ENCODE measurements at regions not wholly inside any gene's neighbourhood (a gene's known extent, or its start where the extent isn't known, plus 50 kb on each side); places are given as distances from the start of the nearest gene placed in this dataset.

GRCh38 chr18:65288908-65289307 is 461.9 kb upstream of the CDH7 start:
- no peak overlapping the region for H3K9ac ChIP-seq (ENCODE audit: low read length)
- H3K27me3 ChIP-seq (replicated peaks; ENCODE audit: insufficient read depth, low read length), result no peaks in the 10 kb centered on the region
- H3K4me3 ChIP-seq (ENCODE audit: low read length), result no peak overlapping the region
- DNase-seq, result no peak
- H3K4me2 ChIP-seq (ENCODE audit: low read depth, low read length), result no peak overlapping the region
- no peaks in the 10 kb centered on the region for H3K36me3 ChIP-seq (replicated peaks; ENCODE audit: insufficient read depth, low read length)
- no peak for TF ChIP-seq EZH2phosphoT487 (IDR thresholded peaks at IDR 0.05; ENCODE audit: low read length)
- TF ChIP-seq, protein P1, sequence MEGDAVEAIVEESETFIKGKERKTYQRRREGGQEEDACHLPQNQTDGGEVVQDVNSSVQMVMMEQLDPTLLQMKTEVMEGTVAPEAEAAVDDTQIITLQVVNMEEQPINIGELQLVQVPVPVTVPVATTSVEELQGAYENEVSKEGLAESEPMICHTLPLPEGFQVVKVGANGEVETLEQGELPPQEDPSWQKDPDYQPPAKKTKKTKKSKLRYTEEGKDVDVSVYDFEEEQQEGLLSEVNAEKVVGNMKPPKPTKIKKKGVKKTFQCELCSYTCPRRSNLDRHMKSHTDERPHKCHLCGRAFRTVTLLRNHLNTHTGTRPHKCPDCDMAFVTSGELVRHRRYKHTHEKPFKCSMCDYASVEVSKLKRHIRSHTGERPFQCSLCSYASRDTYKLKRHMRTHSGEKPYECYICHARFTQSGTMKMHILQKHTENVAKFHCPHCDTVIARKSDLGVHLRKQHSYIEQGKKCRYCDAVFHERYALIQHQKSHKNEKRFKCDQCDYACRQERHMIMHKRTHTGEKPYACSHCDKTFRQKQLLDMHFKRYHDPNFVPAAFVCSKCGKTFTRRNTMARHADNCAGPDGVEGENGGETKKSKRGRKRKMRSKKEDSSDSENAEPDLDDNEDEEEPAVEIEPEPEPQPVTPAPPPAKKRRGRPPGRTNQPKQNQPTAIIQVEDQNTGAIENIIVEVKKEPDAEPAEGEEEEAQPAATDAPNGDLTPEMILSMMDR (IDR thresholded peaks at IDR 0.05; ENCODE audit: low read length), result no peak
- no peak for TF ChIP-seq EZH2 (optimal IDR thresholded peaks at IDR 0.05; ENCODE audit: low read depth, low read length)
- no peaks in the 10 kb centered on the region for H3F3A ChIP-seq (ENCODE audit: insufficient read depth, low read length)
- no peaks in the 10 kb centered on the region for H3K9me2 ChIP-seq (replicated peaks; ENCODE audit: insufficient read depth, low read length)
- H3K79me2 ChIP-seq (ENCODE audit: low read length), result no peaks in the 10 kb centered on the region
- H4K20me1 ChIP-seq (ENCODE audit: insufficient read depth, low read length), result no peaks in the 10 kb centered on the region
- no peak overlapping the region for H2AFZ ChIP-seq (ENCODE audit: low read length)
- no peak overlapping the region for H3K27ac ChIP-seq (ENCODE audit: low read length)
- H3K4me1 ChIP-seq (ENCODE audit: low read length), result no peaks in the 10 kb centered on the region
- no peaks in the 10 kb centered on the region for H3K9me3 ChIP-seq (replicated peaks; ENCODE audit: insufficient read depth, low read length)

DNA sequence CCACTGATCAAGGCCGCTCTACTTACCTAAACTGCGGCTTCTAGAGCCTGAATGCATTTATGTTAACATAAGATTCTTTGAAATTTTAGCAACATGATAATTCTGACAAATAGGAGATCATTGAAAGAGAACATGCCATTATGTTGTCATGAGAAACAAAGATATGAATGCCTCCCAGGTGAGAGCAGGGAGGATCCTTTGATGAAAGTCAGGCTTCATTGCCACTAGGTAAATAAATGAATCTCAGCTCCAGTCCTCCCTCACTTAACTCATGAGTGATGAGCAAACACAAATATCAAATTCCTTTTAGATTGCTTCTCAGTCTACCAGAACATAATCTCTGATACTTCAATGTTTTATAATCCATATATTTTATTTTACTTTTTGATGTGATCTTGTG is 463.2 kb upstream of the CDH7 start:
- H3K27me3 ChIP-seq (replicated peaks; ENCODE audit: insufficient read depth, low read length), result no peaks in the 10 kb centered on the region
- H3K4me3 ChIP-seq (ENCODE audit: low read length), result no peak overlapping the region
- H3K9ac ChIP-seq (ENCODE audit: low read length), result no peak overlapping the region
- H3F3A ChIP-seq (ENCODE audit: insufficient read depth, low read length), result no peaks in the 10 kb centered on the region
- no peaks in the 10 kb centered on the region for H3K4me1 ChIP-seq (ENCODE audit: low read length)
- H3K9me2 ChIP-seq (replicated peaks; ENCODE audit: insufficient read depth, low read length), result no peaks in the 10 kb centered on the region
- H3K36me3 ChIP-seq (replicated peaks; ENCODE audit: insufficient read depth, low read length), result no peaks in the 10 kb centered on the region
- no peak overlapping the region for H3K4me2 ChIP-seq (ENCODE audit: low read depth, low read length)
- H3K27ac ChIP-seq (ENCODE audit: low read length), result no peak overlapping the region
- no peaks in the 10 kb centered on the region for H3K9me3 ChIP-seq (replicated peaks; ENCODE audit: insufficient read depth, low read length)
- no peak for DNase-seq
- no peaks in the 10 kb centered on the region for H3K79me2 ChIP-seq (ENCODE audit: low read length)
- no peaks in the 10 kb centered on the region for H4K20me1 ChIP-seq (ENCODE audit: insufficient read depth, low read length)
- no peak for TF ChIP-seq EZH2 (optimal IDR thresholded peaks at IDR 0.05; ENCODE audit: low read depth, low read length)
- TF ChIP-seq, protein P1 (IDR thresholded peaks at IDR 0.05; ENCODE audit: low read length), result no peak
- no peak for TF ChIP-seq EZH2phosphoT487 (IDR thresholded peaks at IDR 0.05; ENCODE audit: low read length)
- H2AFZ ChIP-seq (ENCODE audit: low read length), result no peak overlapping the region

GRCh38 chr18:65282096-65282495 is 468.7 kb upstream of the CDH7 start:
- H3F3A ChIP-seq (ENCODE audit: insufficient read depth, low read length), result no peaks in the 10 kb centered on the region
- no peaks in the 10 kb centered on the region for H3K9me3 ChIP-seq (replicated peaks; ENCODE audit: insufficient read depth, low read length)
- no peaks in the 10 kb centered on the region for H3K27me3 ChIP-seq (replicated peaks; ENCODE audit: insufficient read depth, low read length)
- no peak overlapping the region for H3K27ac ChIP-seq (ENCODE audit: low read length)
- H4K20me1 ChIP-seq (ENCODE audit: insufficient read depth, low read length), result no peaks in the 10 kb centered on the region
- no peaks in the 10 kb centered on the region for H3K79me2 ChIP-seq (ENCODE audit: low read length)
- TF ChIP-seq EZH2 (optimal IDR thresholded peaks at IDR 0.05; ENCODE audit: low read depth, low read length) (no peak), EZH2phosphoT487 (IDR thresholded peaks at IDR 0.05; ENCODE audit: low read length) (no peak)
- TF ChIP-seq, protein P1 (IDR thresholded peaks at IDR 0.05; ENCODE audit: low read length), result no peak
- no peak overlapping the region for H3K4me2 ChIP-seq (ENCODE audit: low read depth, low read length)
- no peak overlapping the region for H3K4me3 ChIP-seq (ENCODE audit: low read length)
- DNase-seq, result no peak
- H3K9ac ChIP-seq (ENCODE audit: low read length), result no peak overlapping the region
- no peaks in the 10 kb centered on the region for H3K4me1 ChIP-seq (ENCODE audit: low read length)
- H3K9me2 ChIP-seq (replicated peaks; ENCODE audit: insufficient read depth, low read length), result no peaks in the 10 kb centered on the region
- H2AFZ ChIP-seq (ENCODE audit: low read length), result no peak overlapping the region
- H3K36me3 ChIP-seq (replicated peaks; ENCODE audit: insufficient read depth, low read length), result no peaks in the 10 kb centered on the region

Measured in MM.1S (cell line).